ENCODE measurements at regions not wholly inside any gene's neighbourhood (a gene's known extent, or its start where the extent isn't known, plus 50 kb on each side); places are given as distances from the start of the nearest gene placed in this dataset.

- peaks cover 6 to 18% (median 10%) of the 10 kb centered on the region in 3 donors for H3K4me1 ChIP-seq
- DNase-seq (no peak), FAIRE-seq (no peak), ATAC-seq (no peak)
- TF ChIP-seq, protein P1, sequence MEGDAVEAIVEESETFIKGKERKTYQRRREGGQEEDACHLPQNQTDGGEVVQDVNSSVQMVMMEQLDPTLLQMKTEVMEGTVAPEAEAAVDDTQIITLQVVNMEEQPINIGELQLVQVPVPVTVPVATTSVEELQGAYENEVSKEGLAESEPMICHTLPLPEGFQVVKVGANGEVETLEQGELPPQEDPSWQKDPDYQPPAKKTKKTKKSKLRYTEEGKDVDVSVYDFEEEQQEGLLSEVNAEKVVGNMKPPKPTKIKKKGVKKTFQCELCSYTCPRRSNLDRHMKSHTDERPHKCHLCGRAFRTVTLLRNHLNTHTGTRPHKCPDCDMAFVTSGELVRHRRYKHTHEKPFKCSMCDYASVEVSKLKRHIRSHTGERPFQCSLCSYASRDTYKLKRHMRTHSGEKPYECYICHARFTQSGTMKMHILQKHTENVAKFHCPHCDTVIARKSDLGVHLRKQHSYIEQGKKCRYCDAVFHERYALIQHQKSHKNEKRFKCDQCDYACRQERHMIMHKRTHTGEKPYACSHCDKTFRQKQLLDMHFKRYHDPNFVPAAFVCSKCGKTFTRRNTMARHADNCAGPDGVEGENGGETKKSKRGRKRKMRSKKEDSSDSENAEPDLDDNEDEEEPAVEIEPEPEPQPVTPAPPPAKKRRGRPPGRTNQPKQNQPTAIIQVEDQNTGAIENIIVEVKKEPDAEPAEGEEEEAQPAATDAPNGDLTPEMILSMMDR (IDR thresholded peaks at IDR 0.05) = no peak
- intact Hi-C loops (cut with DNase I) = no loop called here
- H3K9me3 ChIP-seq = no peaks in the 10 kb centered on the region
- no peak overlapping the region for H3K4me3 ChIP-seq
- H3K27ac ChIP-seq = no peak overlapping the region
- no peaks in the 10 kb centered on the region for H3K27me3 ChIP-seq
- no peaks in the 10 kb centered on the region for H3K36me3 ChIP-seq
Observed at GRCh38 chr4:131081069-131081468, 1985.1 kb downstream of the C4orf33 start.

- Histone ChIP-seq H3K4me3 (no peak overlapping the region), H3K4me1 (peaks cover 6 to 18% (median 10%) of the 10 kb centered on the region in 3 donors), H3K27ac (no peak overlapping the region), H3K36me3 (no peaks in the 10 kb centered on the region), H3K27me3 (no peaks in the 10 kb centered on the region), H3K9me3 (no peaks in the 10 kb centered on the region)
- DNase-seq (no peak), FAIRE-seq (no peak), ATAC-seq (peak in 3 of 4 donors; percentile 63 to 72 (median 71))
- intact Hi-C loops (cut with DNase I) = no loop called here
- WGBS, 2 donors = 15 to 18% methylated on average over 3 of the region's 3 CpGs
- TF ChIP-seq, protein P1 (IDR thresholded peaks at IDR 0.05) = no peak
Observed at GRCh38 chr4:131084997-131085396, 1989.0 kb downstream of the C4orf33 start.

GRCh38 chr4:131091896-131092295 lies 1995.9 kb downstream of the C4orf33 start:
- Histone ChIP-seq H3K36me3 (no peaks in the 10 kb centered on the region), H3K9me3 (no peaks in the 10 kb centered on the region), H3K4me3 (no peak overlapping the region), H3K27me3 (no peaks in the 10 kb centered on the region), H3K27ac (no peak overlapping the region), H3K4me1 (no peaks in the 10 kb centered on the region)
- peak; percentile 73 for FAIRE-seq
- DNase-seq = no peak
- intact Hi-C loops (cut with DNase I) = no loop called here
- TF ChIP-seq, protein P1 (IDR thresholded peaks at IDR 0.05) = peak in 2 of 4 donors; percentile 36 to 39
- peak in 3 of 4 donors; percentile 79 to 81 (median 80) for ATAC-seq

GRCh38 chr4:131093303-131093702 lies 1997.4 kb downstream of the C4orf33 start:
- ATAC-seq (no peak), DNase-seq (no peak), FAIRE-seq (no peak)
- Histone ChIP-seq H3K27ac (no peak overlapping the region), H3K27me3 (no peaks in the 10 kb centered on the region), H3K4me3 (no peak overlapping the region), H3K9me3 (no peaks in the 10 kb centered on the region), H3K36me3 (no peaks in the 10 kb centered on the region), H3K4me1 (peaks cover 0 to 1% (median 0%) of the 10 kb centered on the region in 3 donors)
- 52 to 65% methylated on average over 2 of the region's 2 CpGs for WGBS, 2 donors
- TF ChIP-seq, protein P1 (IDR thresholded peaks at IDR 0.05) = no peak
- intact Hi-C loops (cut with DNase I) = no loop called here

GRCh38 chr4:131098976-131099375 lies 2003.0 kb downstream of the C4orf33 start:
- H3K27me3 ChIP-seq = no peaks in the 10 kb centered on the region
- H3K9me3 ChIP-seq = no peaks in the 10 kb centered on the region
- ATAC-seq = peak; percentile 99 to 100 (median 100)
- no peaks in the 10 kb centered on the region for H3K36me3 ChIP-seq
- no peak for FAIRE-seq
- TF ChIP-seq, protein P1 (IDR thresholded peaks at IDR 0.05) = no peak
- no peak overlapping the region for H3K27ac ChIP-seq
- 33% methylated on average over 5 of the region's 5 CpGs for WGBS, 2 donors
- peak; percentile 71 to 92 (median 86) for DNase-seq
- intact Hi-C loops (cut with DNase I) = no loop called here
- H3K4me1 ChIP-seq = peaks cover 0 to 3% (median 0%) of the 10 kb centered on the region in 3 donors
- no peak overlapping the region for H3K4me3 ChIP-seq

Data from pancreas (tissue), 10 donors.